GM12872 (cell line): ENCODE measurements at regions not wholly inside any gene's neighbourhood (a gene's known extent, or its start where the extent isn't known, plus 50 kb on each side); places are given as distances from the start of the nearest gene placed in this dataset.

Source experiments
- CTCF ChIP-seq: IDR thresholded peaks from 3 replicates; pipeline ENCODE4 v1.5.1; 2011; ENCODE audit warnings: low read depth, mild to moderate bottlenecking, low read length, moderate library complexity; ENCODE audit not compliant: insufficient read depth

- TF ChIP-seq CTCF = no peak
Observed at GRCh38 chr5:61744690-61745619, 412.9 kb downstream of the ZSWIM6 start.

GRCh38 chr5:61746831-61747575 is 414.9 kb downstream of the ZSWIM6 start:
- TF ChIP-seq CTCF = no peak

- TF ChIP-seq CTCF = no peak
Observed at GRCh38 chr5:61748121-61748520, 416.1 kb downstream of the ZSWIM6 start.

GRCh38 chr5:61748651-61749050 is 416.6 kb downstream of the ZSWIM6 start:
- no peak for TF ChIP-seq CTCF

- TF ChIP-seq CTCF = no peak
Observed at GRCh38 chr5:61752588-61752987, 420.5 kb downstream of the ZSWIM6 start.

- no peak for TF ChIP-seq CTCF
Observed at GRCh38 chr5:61754792-61755191, 422.7 kb downstream of the ZSWIM6 start.

GRCh38 chr5:61755726-61756222 is 423.7 kb downstream of the ZSWIM6 start:
- TF ChIP-seq CTCF = no peak
